Right lobe of liver (tissue), 6 donors: ENCODE measurements at regions not wholly inside any gene's neighbourhood (a gene's known extent, or its start where the extent isn't known, plus 50 kb on each side); places are given as distances from the start of the nearest gene placed in this dataset.
A peak's percentile ranks its signal among the peaks of the same experiment; 100 is the strongest.

ENCODE experiments used
- ATAC-seq, 4 donors: fragments of 200-7000 bp; cut with Tn5 transposase; one replicate each; pipeline ENCODE4 v1.9.1; 2020; ENCODE audit warnings: mild to moderate bottlenecking in 4 of 4, moderate library complexity in 4 of 4
- DNase-seq, 3 donors: peaks; one replicate each; pipeline ENCODE4 v3.0.0-alpha.2; 2020
- H3K27ac ChIP-seq, 3 donors: fragments of 200-600 bp; one replicate each; pipeline ENCODE4 v1.8.0; 2022
- H3K27me3 ChIP-seq, 2 donors: fragments of 200-600 bp; one replicate each; pipeline ENCODE4 v1.8.0; 2022
- H3K36me3 ChIP-seq, 4 donors: fragments of 200-600 bp; sonication (generic) in 1 of 4; one replicate each; pipeline versions ENCODE4 v1.5.1 to v1.8.0; 2017 to 2022; ENCODE audit warnings: control low read depth in 1 of 4
- H3K4me1 ChIP-seq, 4 donors: fragments of 200-600 bp; sonication (generic) in 1 of 4; one replicate each; pipeline versions ENCODE4 v1.5.1 to v1.8.0; 2017 to 2022; ENCODE audit warnings: control low read depth in 1 of 4
- H3K4me3 ChIP-seq, 3 donors: fragments of 200-600 bp; one replicate each; pipeline ENCODE4 v1.8.0; 2022
- H3K9me3 ChIP-seq, 4 donors: fragments of 200-600 bp; sonication (generic) in 1 of 4; one replicate each; pipeline versions ENCODE4 v1.5.1 to v1.8.0; 2017 to 2022; ENCODE audit warnings: control low read depth in 1 of 4
- CTCF ChIP-seq, 4 donors: fragments of 200-600 bp in 3 of 4; fragments of 450-650 bp in 1 of 4; IDR thresholded peaks; one replicate each; pipeline versions ENCODE4 v1.5.1 to v1.8.0; 2016 to 2022; ENCODE audit warnings: antibody characterized with exemption in 4 of 4, mild to moderate bottlenecking in 2 of 4
- POLR2A ChIP-seq: fragments of 450-650 bp; IDR thresholded peaks from one replicate; pipeline ENCODE4 v1.6.1; 2017; ENCODE audit warnings: antibody characterized with exemption, mild to moderate bottlenecking
- WGBS: methylation state at CpG from one replicate; pipeline ENCODE4 v1.1.6; 2018; ENCODE audit warnings: low coverage, low lambda C conversion rate; ENCODE audit not compliant: insufficient coverage; ENCODE audit errors: missing lambda C conversion rate; 5-methylcytosine and 5-hydroxymethylcytosine counted together
- intact Hi-C, 2 donors: fragments of 100-400 bp; cut with DNase I; formaldehyde crosslinking; loops; one replicate each; pipeline versions ENCODE4 v1.11.2 to v1.14.1; 2022
- donor health status: DM: no; HTN: yes; CAD: no.
- donor health status: DM: no; HTN: no; CAD: no.
- donor health status: DM: no; HTN: no; CAD: no.
- donor health status: DM: no; HTN: yes; CAD: no.
- donor health status: DM: no; HTN: yes; CAD: no.

- Histone ChIP-seq H3K9me3 (no peaks in the 10 kb centered on the region), H3K36me3 (no peaks in the 10 kb centered on the region), H3K27ac (no peak overlapping the region), H3K27me3 (no peaks in the 10 kb centered on the region), H3K4me3 (no peak overlapping the region), H3K4me1 (no peaks in the 10 kb centered on the region)
- intact Hi-C loops = no loop called here
- ATAC-seq (peak in 1 of 4 donors; percentile 21), DNase-seq (no peak)
- TF ChIP-seq CTCF (IDR thresholded peaks at IDR 0.05) (peak in 3 of 4 donors; percentile 6 to 25 (median 24)), POLR2A (no peak)
- 55% methylated on average over 4 of the region's 4 CpGs for WGBS
Observed at GRCh38 chr7:94295850-94296249, 98.8 kb upstream of the COL1A2 start.

- Histone ChIP-seq H3K27me3 (no peaks in the 10 kb centered on the region), H3K27ac (no peak overlapping the region), H3K4me1 (no peaks in the 10 kb centered on the region), H3K36me3 (no peaks in the 10 kb centered on the region), H3K4me3 (no peak overlapping the region), H3K9me3 (no peaks in the 10 kb centered on the region)
- no peak for ATAC-seq
- TF ChIP-seq CTCF (IDR thresholded peaks at IDR 0.05) (no peak), POLR2A (no peak)
- WGBS = 50% methylated on average over 2 of the region's 2 CpGs
- no peak for DNase-seq
- intact Hi-C loops = no loop called here
Observed at GRCh38 chr7:94296881-94297280, 97.8 kb upstream of the COL1A2 start.

- Histone ChIP-seq H3K36me3 (no peaks in the 10 kb centered on the region), H3K9me3 (no peaks in the 10 kb centered on the region), H3K4me3 (no peak overlapping the region), H3K27me3 (no peaks in the 10 kb centered on the region), H3K27ac (no peak overlapping the region), H3K4me1 (no peaks in the 10 kb centered on the region)
- DNase-seq (no peak), ATAC-seq (peak in 1 of 4 donors; percentile 27)
- intact Hi-C loops = no loop called here
- WGBS = 57% methylated on average over 4 of the region's 5 CpGs
- TF ChIP-seq CTCF (IDR thresholded peaks at IDR 0.05) (no peak), POLR2A (no peak)
Observed at GRCh38 chr7:94297397-94297838, 97.3 kb upstream of the COL1A2 start.

- no peak overlapping the region for H3K27ac ChIP-seq
- 61% methylated on average over 3 of the region's 3 CpGs for WGBS
- H3K36me3 ChIP-seq = no peaks in the 10 kb centered on the region
- H3K9me3 ChIP-seq = no peaks in the 10 kb centered on the region
- no peak overlapping the region for H3K4me3 ChIP-seq
- H3K27me3 ChIP-seq = no peaks in the 10 kb centered on the region
- DNase-seq (no peak), ATAC-seq (no peak)
- intact Hi-C loops = no loop called here
- H3K4me1 ChIP-seq = no peaks in the 10 kb centered on the region
- no peak for TF ChIP-seq POLR2A
- TF ChIP-seq CTCF (IDR thresholded peaks at IDR 0.05) = no peak
Observed at GRCh38 chr7:94298943-94299342, 95.8 kb upstream of the COL1A2 start.
